PC-3 (cell line): ENCODE measurements at regions not wholly inside any gene's neighbourhood (a gene's known extent, or its start where the extent isn't known, plus 50 kb on each side); places are given as distances from the start of the nearest gene placed in this dataset.
A peak's percentile ranks its signal among the peaks of the same experiment; 100 is the strongest.

ENCODE experiments used
- ATAC-seq: fragments of 200-7000 bp; cut with Tn5 transposase; 2 replicates; pipeline ENCODE4 v1.9.1; 2020; ENCODE audit warnings: mild to moderate bottlenecking, moderate library complexity
- BruUV-seq: library from RNA; stranded (reverse); fragments of 400-500 nt; replicated peaks from 2 replicates; lab custom pipeline; 2021; lab: Mats Ljungman, UMichigan
- CTCF ChIA-PET: fragments of 300-600 bp; sonication (Branson Sonifier 250); formaldehyde crosslinking; loops from one replicate; lab custom pipeline; 2022; ENCODE audit warnings: antibody characterized with exemption; lab: Charles Lee
- POLR2A ChIA-PET: fragments of 300-600 bp; sonication (Branson Sonifier 250); formaldehyde crosslinking; loops from one replicate; lab custom pipeline; 2022; ENCODE audit warnings: antibody characterized with exemption; ENCODE audit not compliant: unreplicated experiment; lab: Charles Lee
- DNase-seq: peaks from one replicate; pipeline ENCODE4 v3.0.0-alpha.2; 2015
- H2AFZ ChIP-seq: fragments of 300-600 bp; sonication (generic); 2 replicates; pipeline ENCODE4 v1.6.0; 2016; ENCODE audit warnings: antibody characterized with exemption, low read length
- H3F3A ChIP-seq: fragments of 300-600 bp; sonication (generic); one replicate; pipeline ENCODE4 v1.6.0; 2017; ENCODE audit warnings: antibody characterized with exemption, low read length, control low read depth, mild to moderate bottlenecking; ENCODE audit not compliant: unreplicated experiment
- H3K27ac ChIP-seq: fragments of 300-600 bp; sonication (generic); 2 replicates; pipeline ENCODE4 v1.5.1; 2016; ENCODE audit warnings: mild to moderate bottlenecking, low read length
- H3K27me3 ChIP-seq: fragments of 300-600 bp; sonication (generic); 2 replicates; pipeline ENCODE4 v1.6.1; 2016; ENCODE audit warnings: low read length, mixed read lengths
- H3K36me3 ChIP-seq: fragments of 300-600 bp; sonication (generic); 2 replicates; pipeline ENCODE4 v1.6.1; 2016; ENCODE audit warnings: low read depth, mixed run types, low read length, mixed read lengths
- H3K4me1 ChIP-seq: fragments of 300-600 bp; sonication (generic); 2 replicates; pipeline ENCODE4 v1.5.1; 2016; ENCODE audit warnings: low read length; ENCODE audit not compliant: insufficient read depth
- H3K4me2 ChIP-seq: fragments of 300-600 bp; sonication (generic); 2 replicates; pipeline ENCODE4 v1.6.0; 2016; ENCODE audit warnings: low read length
- H3K4me3 ChIP-seq: fragments of 300-600 bp; sonication (generic); 2 replicates; pipeline ENCODE4 v1.5.1; 2016; ENCODE audit warnings: mild to moderate bottlenecking, low read length, mixed read lengths
- H3K79me2 ChIP-seq: fragments of 300-600 bp; sonication (generic); 2 replicates; pipeline ENCODE4 v1.6.1; 2017; ENCODE audit warnings: low read length, mixed read lengths
- H3K9ac ChIP-seq: fragments of 300-600 bp; sonication (generic); 2 replicates; pipeline ENCODE4 v1.6.0; 2016; ENCODE audit warnings: mild to moderate bottlenecking, low read length
- H3K9me2 ChIP-seq: fragments of 300-600 bp; sonication (generic); replicated peaks from 2 replicates; pipeline ENCODE4 v1.6.1; 2016; ENCODE audit warnings: mixed run types, low read length, mixed read lengths
- H3K9me3 ChIP-seq: fragments of 300-600 bp; sonication (generic); 2 replicates; pipeline ENCODE4 v1.6.1; 2016; ENCODE audit warnings: low read length, mixed read lengths
- H4K20me1 ChIP-seq: fragments of 300-600 bp; sonication (generic); 2 replicates; pipeline ENCODE4 v1.6.1; 2016; ENCODE audit warnings: low read length, mixed read lengths
- EZH2 ChIP-seq: fragments of 300-600 bp; sonication (generic); IDR thresholded peaks from one replicate; pipeline ENCODE4 v1.6.1; 2017; ENCODE audit warnings: antibody characterized with exemption, mild to moderate bottlenecking, low read length; ENCODE audit not compliant: unreplicated experiment
- EZH2phosphoT487 ChIP-seq: fragments of 300-600 bp; sonication (generic); IDR thresholded peaks from 2 replicates; pipeline ENCODE4 v1.6.1; 2018; ENCODE audit warnings: mild to moderate bottlenecking, antibody characterized with exemption, low read length, borderline replicate concordance
- intact Hi-C: fragments of 100-400 bp; cut with micrococcal nuclease; formaldehyde crosslinking; loops from 2 replicates; pipeline ENCODE4 v1.9.0; 2023
- TF ChIP-seq, protein P1 (sequence below): fragments of 300-600 bp; sonication (generic); conservative IDR thresholded peaks from 2 replicates; pipeline ENCODE4 v1.5.1; 2017; ENCODE audit warnings: antibody characterized with exemption, low read depth, mild to moderate bottlenecking, low read length

DNA sequence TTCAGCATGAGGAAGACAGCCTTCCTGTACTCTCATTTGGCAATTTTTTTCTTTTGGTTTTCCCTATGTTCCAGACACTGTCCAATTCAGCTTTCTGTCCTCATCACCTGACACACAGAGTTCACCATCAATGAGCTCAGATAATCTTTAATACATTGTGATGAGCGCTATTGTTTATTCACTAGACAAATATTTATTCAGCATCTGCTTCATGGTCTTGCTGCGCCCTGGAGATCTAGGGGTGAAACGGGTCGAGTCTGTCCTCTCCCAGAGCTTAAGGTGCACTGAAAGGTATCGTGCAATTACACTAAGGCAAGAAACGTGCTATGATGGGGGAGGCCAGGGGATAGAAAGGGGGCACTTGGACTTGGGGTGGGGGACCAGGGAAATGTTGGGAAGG, 281.6 kb downstream of the ZSWIM6 start:
- Histone ChIP-seq H3K36me3 (no peaks in the 10 kb centered on the region), H3K27ac (no peak overlapping the region), H3K4me1 (0 out of 2 replicates have a peak, but pooled peaks cover 5% of the 10 kb centered on the region), H4K20me1 (no peaks in the 10 kb centered on the region), H2AFZ (no peak overlapping the region), H3K9ac (no peak overlapping the region), H3F3A (no peaks in the 10 kb centered on the region), H3K79me2 (no peaks in the 10 kb centered on the region), H3K9me2 (no peaks in the 10 kb centered on the region), H3K4me2 (no peak overlapping the region), H3K9me3 (no peaks in the 10 kb centered on the region), H3K27me3 (no peaks in the 10 kb centered on the region), H3K4me3 (no peak overlapping the region)
- DNase-seq (no peak), ATAC-seq (peak; percentile 13; the same call in 1 of the 2 replicates)
- CTCF ChIA-PET, result no interaction called here
- POLR2A ChIA-PET, result no interaction called here
- BruUV-seq, result no TSS peak
- intact Hi-C loops, result no loop called here
- no peak for TF ChIP-seq EZH2
- TF ChIP-seq EZH2phosphoT487, result no peak
- TF ChIP-seq, protein P1, sequence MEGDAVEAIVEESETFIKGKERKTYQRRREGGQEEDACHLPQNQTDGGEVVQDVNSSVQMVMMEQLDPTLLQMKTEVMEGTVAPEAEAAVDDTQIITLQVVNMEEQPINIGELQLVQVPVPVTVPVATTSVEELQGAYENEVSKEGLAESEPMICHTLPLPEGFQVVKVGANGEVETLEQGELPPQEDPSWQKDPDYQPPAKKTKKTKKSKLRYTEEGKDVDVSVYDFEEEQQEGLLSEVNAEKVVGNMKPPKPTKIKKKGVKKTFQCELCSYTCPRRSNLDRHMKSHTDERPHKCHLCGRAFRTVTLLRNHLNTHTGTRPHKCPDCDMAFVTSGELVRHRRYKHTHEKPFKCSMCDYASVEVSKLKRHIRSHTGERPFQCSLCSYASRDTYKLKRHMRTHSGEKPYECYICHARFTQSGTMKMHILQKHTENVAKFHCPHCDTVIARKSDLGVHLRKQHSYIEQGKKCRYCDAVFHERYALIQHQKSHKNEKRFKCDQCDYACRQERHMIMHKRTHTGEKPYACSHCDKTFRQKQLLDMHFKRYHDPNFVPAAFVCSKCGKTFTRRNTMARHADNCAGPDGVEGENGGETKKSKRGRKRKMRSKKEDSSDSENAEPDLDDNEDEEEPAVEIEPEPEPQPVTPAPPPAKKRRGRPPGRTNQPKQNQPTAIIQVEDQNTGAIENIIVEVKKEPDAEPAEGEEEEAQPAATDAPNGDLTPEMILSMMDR, result no peak

DNA sequence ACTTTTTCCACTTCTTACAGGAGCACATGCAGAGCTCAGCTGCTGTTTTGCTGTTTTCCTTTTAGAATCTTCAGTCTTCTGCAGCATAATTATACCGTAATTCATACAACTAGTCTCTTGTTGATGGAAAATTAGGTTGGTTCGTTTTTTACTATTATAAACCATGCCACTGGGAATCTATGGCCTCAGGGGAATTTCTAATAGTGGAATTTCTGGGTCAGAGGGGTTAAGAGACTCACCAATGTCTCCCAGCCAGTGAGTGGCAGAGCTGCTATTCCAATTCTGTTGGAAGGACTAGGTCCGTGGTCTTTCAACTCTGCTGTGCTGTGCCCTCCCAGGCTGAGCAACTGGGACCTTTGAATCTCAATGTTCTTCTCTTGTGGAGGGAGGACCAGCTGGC, 282.5 kb downstream of the ZSWIM6 start:
- H3K9ac ChIP-seq, result no peak overlapping the region
- no peaks in the 10 kb centered on the region for H3K27me3 ChIP-seq
- ChIA-PET CTCF (no interaction called here), POLR2A (no interaction called here)
- no peak overlapping the region for H3K4me2 ChIP-seq
- H3F3A ChIP-seq, result no peaks in the 10 kb centered on the region
- intact Hi-C loops, result no loop called here
- no peaks in the 10 kb centered on the region for H3K9me2 ChIP-seq
- TF ChIP-seq, protein P1, result no peak
- ATAC-seq (no peak), DNase-seq (peak; percentile 7)
- H3K4me3 ChIP-seq, result no peak overlapping the region
- H3K79me2 ChIP-seq, result no peaks in the 10 kb centered on the region
- no peaks in the 10 kb centered on the region for H3K9me3 ChIP-seq
- H4K20me1 ChIP-seq, result no peaks in the 10 kb centered on the region
- BruUV-seq, result no TSS peak
- H2AFZ ChIP-seq, result no peak overlapping the region
- H3K4me1 ChIP-seq, result 0 out of 2 replicates have a peak, but pooled peaks cover 5% of the 10 kb centered on the region
- H3K36me3 ChIP-seq, result no peaks in the 10 kb centered on the region
- no peak overlapping the region for H3K27ac ChIP-seq

DNA sequence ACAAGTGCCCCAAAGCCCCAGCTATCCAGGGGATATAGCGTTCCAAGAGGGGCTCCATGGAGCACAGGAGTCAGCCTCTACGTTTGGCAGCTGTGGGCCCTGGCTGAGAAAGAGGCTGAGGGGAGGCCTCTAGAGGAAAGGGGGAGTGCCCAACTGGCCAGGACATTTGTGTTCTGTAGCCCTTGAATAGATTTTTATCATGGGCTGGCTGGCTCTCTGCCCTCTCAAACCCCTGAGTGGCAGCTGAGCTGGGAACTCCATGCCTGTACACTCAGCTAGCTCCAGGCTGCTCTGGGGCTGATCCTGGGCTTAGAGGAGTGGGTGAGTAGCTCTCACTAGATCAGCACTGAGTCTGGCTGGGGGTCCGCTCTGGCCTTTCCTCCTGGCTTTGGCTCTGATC, 285.0 kb downstream of the ZSWIM6 start:
- Histone ChIP-seq H3K9me3 (no peaks in the 10 kb centered on the region), H3K9me2 (no peaks in the 10 kb centered on the region), H3F3A (no peaks in the 10 kb centered on the region), H2AFZ (no peak overlapping the region), H3K4me2 (no peak overlapping the region), H4K20me1 (no peaks in the 10 kb centered on the region), H3K27ac (no peak overlapping the region), H3K79me2 (no peaks in the 10 kb centered on the region), H3K4me3 (no peak overlapping the region), H3K27me3 (no peaks in the 10 kb centered on the region), H3K4me1 (0 out of 2 replicates have a peak, but pooled peaks cover 5% of the 10 kb centered on the region), H3K36me3 (no peaks in the 10 kb centered on the region), H3K9ac (no peak overlapping the region)
- intact Hi-C loops, result no loop called here
- ChIA-PET POLR2A (no interaction called here), CTCF (no interaction called here)
- TF ChIP-seq EZH2, result no peak
- no peak for TF ChIP-seq EZH2phosphoT487
- TF ChIP-seq, protein P1, result no peak
- DNase-seq (no peak), ATAC-seq (no peak)
- no TSS peak for BruUV-seq
